ENCODE measurements at regions not wholly inside any gene's neighbourhood (a gene's known extent, or its start where the extent isn't known, plus 50 kb on each side); places are given as distances from the start of the nearest gene placed in this dataset.
"Not testable (repeated sequence)": the region's sequence is repeated elsewhere in the genome, so short reads cannot be mapped to it uniquely, and the experiment has no call there.

- DNase-seq = no peak
These were observed 68.4 kb upstream of the TMEM229A start for GRCh38 chr7:124101173-124101768.

- DNase-seq = no peak
These were observed 67.3 kb upstream of the TMEM229A start for GRCh38 chr7:124100190-124100589.

- not testable (repeated sequence) for DNase-seq
These were observed 66.7 kb upstream of the TMEM229A start for GRCh38 chr7:124099585-124099984.

GRCh38 chr7:124089621-124090020 lies 56.8 kb upstream of the TMEM229A start:
- DNase-seq = no peak

- DNase-seq = no peak
These were observed 55.7 kb upstream of the TMEM229A start for GRCh38 chr7:124088590-124088989.

- DNase-seq = no peak
These were observed 54.0 kb upstream of the TMEM229A start for GRCh38 chr7:124086843-124087242.

GRCh38 chr7:124085179-124085578 lies 52.3 kb upstream of the TMEM229A start:
- DNase-seq = no peak

- DNase-seq = no peak
These were observed 51.2 kb upstream of the TMEM229A start for GRCh38 chr7:124084024-124084423.

Data from T1000 (cell line).